WERI-Rb-1 (cell line): ENCODE measurements at regions not wholly inside any gene's neighbourhood (a gene's known extent, or its start where the extent isn't known, plus 50 kb on each side); places are given as distances from the start of the nearest gene placed in this dataset.

ENCODE experiments used
- DNase-seq: peaks from one replicate; pipeline ENCODE4 v3.0.0-alpha.2; 2020
- H3K27ac ChIP-seq: fragments of 250-450 bp; sonication (Bioruptor Pico); 2 replicates; pipeline ENCODE4 v1.5.1; 2020; ENCODE audit warnings: mild to moderate bottlenecking, moderate library complexity
- H3K27me3 ChIP-seq: fragments of 250-450 bp; sonication (Bioruptor Pico); 2 replicates; pipeline ENCODE4 v1.5.1; 2021; ENCODE audit warnings: mild to moderate bottlenecking, low read depth, moderate library complexity; ENCODE audit not compliant: insufficient read depth, severe bottlenecking
- H3K36me3 ChIP-seq: fragments of 250-450 bp; sonication (Bioruptor Pico); 2 replicates; pipeline ENCODE4 v1.5.1; 2020; ENCODE audit warnings: mild to moderate bottlenecking, moderate library complexity
- H3K4me3 ChIP-seq: 2 replicates; pipeline ENCODE4 v1.5.1; 2011; ENCODE audit warnings: low read depth, mild to moderate bottlenecking, control low read depth, low read length
- H3K9me3 ChIP-seq: fragments of 250-450 bp; sonication (Bioruptor Pico); 2 replicates; pipeline ENCODE4 v1.5.1; 2021; ENCODE audit warnings: mild to moderate bottlenecking, moderate library complexity; ENCODE audit not compliant: severe bottlenecking
- TF ChIP-seq, protein P1 (sequence below): IDR thresholded peaks from 2 replicates; pipeline ENCODE4 v1.5.1; 2011; ENCODE audit warnings: low read depth, mild to moderate bottlenecking, control low read depth, inconsistent platforms, low read length

DNA sequence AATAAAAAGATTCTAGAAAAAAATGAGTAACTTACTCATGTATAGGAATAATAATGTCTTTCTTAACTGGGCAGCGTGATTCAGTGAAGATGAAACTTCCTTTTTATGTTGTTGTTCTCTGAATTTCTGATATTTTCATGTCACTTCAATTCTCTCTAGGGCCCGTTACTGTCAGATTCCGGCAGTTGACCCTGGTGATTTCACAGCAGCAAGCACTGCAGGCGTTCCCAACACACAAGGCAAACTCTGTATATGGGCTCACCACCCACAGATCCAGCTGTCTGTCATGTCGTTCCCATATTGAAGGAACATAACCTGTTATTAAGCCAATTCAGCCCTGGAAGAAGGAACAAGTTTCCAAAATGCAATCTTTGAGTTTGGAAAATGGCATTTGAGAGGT, 288.3 kb upstream of the GALNTL6 start:
- TF ChIP-seq, protein P1, sequence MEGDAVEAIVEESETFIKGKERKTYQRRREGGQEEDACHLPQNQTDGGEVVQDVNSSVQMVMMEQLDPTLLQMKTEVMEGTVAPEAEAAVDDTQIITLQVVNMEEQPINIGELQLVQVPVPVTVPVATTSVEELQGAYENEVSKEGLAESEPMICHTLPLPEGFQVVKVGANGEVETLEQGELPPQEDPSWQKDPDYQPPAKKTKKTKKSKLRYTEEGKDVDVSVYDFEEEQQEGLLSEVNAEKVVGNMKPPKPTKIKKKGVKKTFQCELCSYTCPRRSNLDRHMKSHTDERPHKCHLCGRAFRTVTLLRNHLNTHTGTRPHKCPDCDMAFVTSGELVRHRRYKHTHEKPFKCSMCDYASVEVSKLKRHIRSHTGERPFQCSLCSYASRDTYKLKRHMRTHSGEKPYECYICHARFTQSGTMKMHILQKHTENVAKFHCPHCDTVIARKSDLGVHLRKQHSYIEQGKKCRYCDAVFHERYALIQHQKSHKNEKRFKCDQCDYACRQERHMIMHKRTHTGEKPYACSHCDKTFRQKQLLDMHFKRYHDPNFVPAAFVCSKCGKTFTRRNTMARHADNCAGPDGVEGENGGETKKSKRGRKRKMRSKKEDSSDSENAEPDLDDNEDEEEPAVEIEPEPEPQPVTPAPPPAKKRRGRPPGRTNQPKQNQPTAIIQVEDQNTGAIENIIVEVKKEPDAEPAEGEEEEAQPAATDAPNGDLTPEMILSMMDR: no peak
- no peak for DNase-seq
- Histone ChIP-seq H3K36me3 (no peaks in the 10 kb centered on the region), H3K4me3 (no peak overlapping the region), H3K27me3 (no peaks in the 10 kb centered on the region), H3K27ac (no peak overlapping the region), H3K9me3 (no peaks in the 10 kb centered on the region)

DNA sequence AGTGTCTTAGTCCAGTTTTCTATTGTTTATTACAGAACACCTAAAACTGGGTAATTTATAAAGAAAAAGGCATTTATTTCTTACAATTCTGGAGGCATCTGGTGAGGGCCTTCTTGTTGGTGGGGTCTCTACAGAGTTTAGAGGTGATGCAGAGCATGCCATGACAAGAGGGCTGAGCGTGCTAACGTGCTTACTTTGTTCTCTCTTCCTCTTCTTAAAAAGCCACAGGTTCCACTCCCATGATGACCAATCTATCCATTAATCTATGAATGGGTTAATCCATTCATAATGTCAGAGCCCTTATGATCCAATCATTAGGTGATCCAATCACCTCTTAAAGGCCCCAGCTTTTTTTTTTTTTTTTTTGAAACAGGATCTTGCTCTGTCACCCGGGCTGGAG, 291.5 kb upstream of the GALNTL6 start:
- Histone ChIP-seq H3K27ac (no peak overlapping the region), H3K36me3 (no peaks in the 10 kb centered on the region), H3K4me3 (no peak overlapping the region), H3K9me3 (no peaks in the 10 kb centered on the region), H3K27me3 (no peaks in the 10 kb centered on the region)
- no peak for DNase-seq
- TF ChIP-seq, protein P1: no peak

DNA sequence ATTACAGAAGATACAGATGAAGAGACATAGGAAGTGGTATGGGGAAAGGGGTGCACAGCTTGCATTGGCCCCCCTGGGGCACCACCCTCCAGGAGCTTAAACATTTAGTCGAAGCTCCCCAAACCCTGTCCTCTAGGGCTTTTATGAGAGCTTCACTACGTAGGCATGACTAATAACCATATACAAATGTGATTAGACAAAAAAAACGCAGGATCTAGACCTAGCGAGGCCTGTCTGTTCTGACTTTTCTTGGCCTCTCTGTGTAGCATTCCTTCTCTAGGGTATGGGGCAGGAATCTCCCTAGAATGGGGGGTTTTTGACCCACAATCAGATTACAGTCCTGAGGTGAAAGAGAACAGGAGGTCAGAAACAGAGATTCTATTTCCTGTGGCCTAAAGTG, 293.7 kb upstream of the GALNTL6 start:
- no peaks in the 10 kb centered on the region for H3K27me3 ChIP-seq

DNA sequence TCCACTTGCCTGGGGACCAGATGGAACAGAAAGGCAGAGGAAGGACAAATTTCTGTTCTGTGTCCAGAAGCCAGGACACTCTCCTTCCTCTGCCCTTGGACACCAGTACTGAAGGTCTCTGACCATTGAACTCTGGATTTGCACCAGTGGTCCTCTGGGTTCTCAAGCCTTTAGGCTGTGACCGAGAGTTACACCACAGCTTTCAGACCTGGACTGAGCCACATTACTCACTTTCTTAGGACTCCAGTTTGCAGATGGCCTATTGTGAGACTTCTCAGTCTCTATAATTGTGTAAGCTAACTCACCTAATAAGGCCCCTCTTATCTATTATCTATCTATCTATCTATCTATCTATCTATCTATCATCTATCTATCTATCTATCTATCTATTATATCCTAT, 295.3 kb upstream of the GALNTL6 start:
- H3K27ac ChIP-seq: no peak overlapping the region
- DNase-seq: no peak
- H3K36me3 ChIP-seq: no peaks in the 10 kb centered on the region
- TF ChIP-seq, protein P1: no peak
- H3K4me3 ChIP-seq: no peak overlapping the region
- no peaks in the 10 kb centered on the region for H3K9me3 ChIP-seq
- H3K27me3 ChIP-seq: no peaks in the 10 kb centered on the region

More for the DNA sequence above, 293.7 kb upstream of the GALNTL6 start:
- H3K4me3 ChIP-seq: no peak overlapping the region
- no peaks in the 10 kb centered on the region for H3K36me3 ChIP-seq
- no peak for DNase-seq
- TF ChIP-seq, protein P1: no peak
- H3K9me3 ChIP-seq: no peaks in the 10 kb centered on the region
- no peak overlapping the region for H3K27ac ChIP-seq

DNA sequence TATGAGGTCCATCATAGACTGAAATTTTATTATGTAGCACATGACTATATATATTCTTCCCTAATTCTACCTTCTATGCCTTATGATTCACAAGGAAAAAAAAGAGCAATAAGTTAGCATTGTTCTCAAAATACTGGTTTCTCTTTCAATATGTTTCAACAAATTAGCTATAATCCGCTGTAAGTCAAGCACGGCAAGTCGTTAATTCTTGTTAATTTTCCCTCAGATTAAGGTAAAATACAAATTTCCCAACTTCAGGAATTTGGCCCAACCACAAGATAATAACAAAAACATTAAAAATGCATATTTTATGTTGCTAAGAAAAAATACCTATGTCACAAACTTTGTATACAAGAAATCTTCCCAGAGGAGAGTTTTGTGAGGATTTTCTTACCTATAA, 296.5 kb upstream of the GALNTL6 start:
- no peak overlapping the region for H3K27ac ChIP-seq
- H3K9me3 ChIP-seq: no peaks in the 10 kb centered on the region
- H3K27me3 ChIP-seq: no peaks in the 10 kb centered on the region
- H3K36me3 ChIP-seq: no peaks in the 10 kb centered on the region
- no peak overlapping the region for H3K4me3 ChIP-seq
- no peak for DNase-seq
- TF ChIP-seq, protein P1: no peak

DNA sequence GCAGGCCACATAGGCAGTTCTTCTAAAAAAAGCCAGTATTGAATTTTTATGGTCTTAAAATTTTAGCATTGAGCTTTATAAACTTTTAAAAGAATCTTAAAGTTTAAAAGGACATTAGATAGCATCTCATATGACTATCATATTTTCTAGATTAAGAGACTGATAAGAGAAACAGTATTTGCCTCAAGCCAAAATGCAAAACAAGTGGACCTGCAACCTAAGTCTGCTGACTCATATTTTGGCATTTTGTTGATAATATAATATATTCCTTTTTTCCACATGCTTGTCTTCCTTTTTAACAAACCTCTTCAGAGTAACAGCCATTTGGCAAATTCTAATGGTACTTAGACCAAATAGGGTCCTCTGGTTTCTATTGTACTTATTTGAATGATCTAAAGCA, 328.5 kb upstream of the GALNTL6 start:
- Histone ChIP-seq H3K4me3 (no peak overlapping the region), H3K27ac (no peak overlapping the region), H3K36me3 (no peaks in the 10 kb centered on the region), H3K27me3 (no peaks in the 10 kb centered on the region), H3K9me3 (peaks cover 3% of the 10 kb centered on the region)
- TF ChIP-seq, protein P1: no peak
- DNase-seq: no peak
